GM23338 (cell line): ENCODE measurements at regions not wholly inside any gene's neighbourhood (a gene's known extent, or its start where the extent isn't known, plus 50 kb on each side); places are given as distances from the start of the nearest gene placed in this dataset.

Experiments used
- ATAC-seq: fragments of 200-7000 bp; cut with Tn5 transposase; 3 replicates; pipeline ENCODE4 v1.9.1; 2020
- DNase-seq: peaks from one replicate; pipeline ENCODE4 v3.0.0-alpha.2; 2015; ENCODE audit warnings: low spot score
- H2AFZ ChIP-seq: fragments of 200-600 bp; sonication (generic); 2 replicates; pipeline ENCODE4 v1.8.0; 2016; ENCODE audit warnings: antibody characterized with exemption, mild to moderate bottlenecking, moderate library complexity
- H3F3A ChIP-seq: fragments of 200-600 bp; sonication (generic); replicated peaks from 2 replicates; pipeline ENCODE4 v1.8.0; 2017; ENCODE audit warnings: antibody characterized with exemption, mixed run types, low read depth
- H3K27ac ChIP-seq: fragments of 200-600 bp; sonication (generic); 2 replicates; pipeline ENCODE4 v1.6.1; 2016; ENCODE audit warnings: low read depth
- H3K27me3 ChIP-seq: fragments of 200-600 bp; sonication (generic); 2 replicates; pipeline ENCODE4 v1.8.0; 2016; ENCODE audit warnings: mild to moderate bottlenecking, mixed run types, moderate library complexity; ENCODE audit not compliant: insufficient read depth
- H3K36me3 ChIP-seq: fragments of 200-600 bp; sonication (generic); 2 replicates; pipeline ENCODE4 v1.8.0; 2016; ENCODE audit warnings: mild to moderate bottlenecking; ENCODE audit not compliant: insufficient read depth
- H3K4me1 ChIP-seq: fragments of 200-600 bp; sonication (generic); 2 replicates; pipeline ENCODE4 v1.8.0; 2016; ENCODE audit warnings: mild to moderate bottlenecking, moderate library complexity; ENCODE audit not compliant: insufficient read depth
- H3K4me2 ChIP-seq: fragments of 200-600 bp; sonication (generic); 2 replicates; pipeline ENCODE4 v1.7.1; 2017; ENCODE audit warnings: mixed run types
- H3K4me3 ChIP-seq: fragments of 200-600 bp; sonication (generic); 2 replicates; pipeline ENCODE4 v1.6.1; 2016; ENCODE audit warnings: mixed run types
- H3K79me2 ChIP-seq: fragments of 200-600 bp; sonication (generic); replicated peaks from 2 replicates; pipeline ENCODE4 v1.8.0; 2017; ENCODE audit warnings: mild to moderate bottlenecking; ENCODE audit not compliant: insufficient read depth
- H3K9me2 ChIP-seq: fragments of 200-600 bp; sonication (generic); 2 replicates; pipeline ENCODE4 v1.8.0; 2017; ENCODE audit not compliant: insufficient read depth
- H4K20me1 ChIP-seq: fragments of 200-600 bp; sonication (generic); replicated peaks from 2 replicates; pipeline ENCODE4 v1.8.0; 2017; ENCODE audit warnings: mild to moderate bottlenecking; ENCODE audit not compliant: insufficient read depth
- H3K27ac Mint-ChIP-seq: 2 replicates; pipeline ENCODE4 v1.8.0; 2020; ENCODE audit warnings: inconsistent platforms, mild to moderate bottlenecking, moderate library complexity, mixed read lengths
- H3K27me3 Mint-ChIP-seq: 3 replicates; pipeline ENCODE4 v1.8.0; 2022; ENCODE audit warnings: low read depth, mild to moderate bottlenecking, moderate library complexity, mixed read lengths, inconsistent platforms; ENCODE audit not compliant: insufficient read depth, poor library complexity
- H3K36me3 Mint-ChIP-seq: 3 replicates; pipeline ENCODE4 v1.8.0; 2021; ENCODE audit warnings: low read depth, mild to moderate bottlenecking, inconsistent platforms, moderate library complexity, mixed read lengths
- H3K4me1 Mint-ChIP-seq: 3 replicates; pipeline ENCODE4 v1.8.0; 2020; ENCODE audit warnings: mild to moderate bottlenecking, inconsistent platforms, mixed read lengths
- H3K4me3 Mint-ChIP-seq: 3 replicates; pipeline ENCODE4 v1.8.0; 2021; ENCODE audit warnings: moderate library complexity, mild to moderate bottlenecking, inconsistent platforms, mixed read lengths
- H3K9me3 Mint-ChIP-seq: 3 replicates; pipeline ENCODE4 v1.8.0; 2020; ENCODE audit warnings: moderate library complexity, mild to moderate bottlenecking, inconsistent platforms, mixed read lengths
- EZH2 ChIP-seq: fragments of 200-600 bp; sonication (generic); IDR thresholded peaks from one replicate; pipeline ENCODE4 v1.8.0; 2017; ENCODE audit warnings: antibody characterized with exemption, mild to moderate bottlenecking, low read depth; ENCODE audit not compliant: unreplicated experiment
- EZH2phosphoT487 ChIP-seq: fragments of 200-600 bp; sonication (generic); IDR thresholded peaks from one replicate; pipeline ENCODE4 v1.8.1; 2018; ENCODE audit warnings: antibody characterized with exemption; ENCODE audit not compliant: unreplicated experiment
- JUNB ChIP-seq: IDR thresholded peaks from one replicate; pipeline ENCODE4 v1.6.1; 2016; ENCODE audit warnings: antibody characterized with exemption; ENCODE audit not compliant: unreplicated experiment
- NANOG ChIP-seq: IDR thresholded peaks from 2 replicates; pipeline ENCODE4 v1.6.1; 2016; ENCODE audit warnings: antibody characterized with exemption, borderline replicate concordance
- POLR2AphosphoS5 ChIP-seq: IDR thresholded peaks from 2 replicates; pipeline ENCODE4 v1.6.1; 2016; ENCODE audit warnings: antibody characterized with exemption, low read depth
- REST ChIP-seq: IDR thresholded peaks from one replicate; pipeline ENCODE4 v1.6.1; 2018; ENCODE audit warnings: antibody characterized with exemption; ENCODE audit not compliant: unreplicated experiment
- ZNF114 ChIP-seq: fragments of 250-450 bp; sonication (Bioruptor Pico); IDR thresholded peaks from 2 replicates; pipeline ENCODE4 v1.5.0; 2020; ENCODE audit warnings: mild to moderate bottlenecking, moderate library complexity
- ZNF331 ChIP-seq: fragments of 250-450 bp; sonication (Bioruptor Pico); IDR thresholded peaks from 2 replicates; pipeline ENCODE4 v1.5.0; 2020; ENCODE audit warnings: low read depth, mild to moderate bottlenecking, moderate library complexity
- ZNF462 ChIP-seq: fragments of 250-450 bp; sonication (Bioruptor Pico); IDR thresholded peaks from 2 replicates; pipeline ENCODE4 v1.5.0; 2020; ENCODE audit warnings: mild to moderate bottlenecking, moderate library complexity

- TF ChIP-seq ZNF462: no peak
- TF ChIP-seq ZNF331: no peak
- TF ChIP-seq REST: no peak
- TF ChIP-seq JUNB: no peak
- TF ChIP-seq POLR2AphosphoS5: no peak
Measured at GRCh38 chr6:122126894-122127293, 272.6 kb upstream of the HSF2 start (continued).

- H4K20me1 ChIP-seq: no peaks in the 10 kb centered on the region
- no peak overlapping the region for H3K4me3 ChIP-seq
- no peaks in the 10 kb centered on the region for H3K27me3 Mint-ChIP-seq
- no peaks in the 10 kb centered on the region for H3K36me3 Mint-ChIP-seq
- no peaks in the 10 kb centered on the region for H3K9me2 ChIP-seq
- no peaks in the 10 kb centered on the region for H3K4me1 ChIP-seq
- H3K4me3 Mint-ChIP-seq: no peak overlapping the region
- H3K27ac ChIP-seq: no peak overlapping the region
- ATAC-seq (no peak), DNase-seq (no peak)
- H3F3A ChIP-seq: no peaks in the 10 kb centered on the region
- no peaks in the 10 kb centered on the region for H3K36me3 ChIP-seq
- no peak overlapping the region for H3K4me2 ChIP-seq
- no peaks in the 10 kb centered on the region for H3K9me3 Mint-ChIP-seq
- H3K27ac Mint-ChIP-seq: no peak overlapping the region
- no peaks in the 10 kb centered on the region for H3K79me2 ChIP-seq
- no peaks in the 10 kb centered on the region for H3K27me3 ChIP-seq
- no peaks in the 10 kb centered on the region for H3K4me1 Mint-ChIP-seq
- no peak overlapping the region for H2AFZ ChIP-seq
- TF ChIP-seq NANOG (no peak), EZH2 (no peak), EZH2phosphoT487 (no peak), ZNF114 (CRISPR knock-in tag) (no peak)
Measured at GRCh38 chr6:122128445-122128844, 271.0 kb upstream of the HSF2 start.
